K562 (cell line): ENCODE measurements at regions not wholly inside any gene's neighbourhood (a gene's known extent, or its start where the extent isn't known, plus 50 kb on each side); places are given as distances from the start of the nearest gene placed in this dataset.

Experiments used
- CREB1 ChIP-seq, 2 experiments: sonication (generic) in 1 of 2; formaldehyde crosslinking in 1 of 2; IDR thresholded peaks; 2 replicates each; pipeline versions ENCODE4 v1.6.1 to v1.8.0; 2012 to 2022; ENCODE audit warnings: inconsistent platforms in 1 of 2, mild to moderate bottlenecking in 1 of 2, missing genetic modification reagents in 1 of 2, moderate library complexity in 1 of 2
- RCOR1 ChIP-seq, 2 experiments: IDR thresholded peaks; 2 replicates each; pipeline ENCODE4 v1.6.1; 2012; ENCODE audit warnings: low read depth in 2 of 2, low read length in 2 of 2, borderline replicate concordance in 1 of 2, improper control_type of control experiment in 1 of 2
- TBP ChIP-seq: optimal IDR thresholded peaks from 2 replicates; pipeline ENCODE3; 2011; ENCODE audit warnings: low read depth, low read length, improper control_type of control experiment
- WHSC1 ChIP-seq: IDR thresholded peaks from one replicate; pipeline ENCODE4 v1.6.1; 2012; ENCODE audit warnings: low read length, control low read depth, inconsistent platforms
- ZBTB33 ChIP-seq: sonication (generic); formaldehyde crosslinking; IDR thresholded peaks from 2 replicates; pipeline ENCODE4 v1.8.1; 2023; ENCODE audit warnings: mild to moderate bottlenecking, missing genetic modification reagents
- ZZZ3 ChIP-seq: fragments of 450-650 bp; IDR thresholded peaks from 2 replicates; pipeline ENCODE4 v1.6.1; 2016; ENCODE audit warnings: antibody characterized with exemption, mild to moderate bottlenecking, moderate library complexity

DNA sequence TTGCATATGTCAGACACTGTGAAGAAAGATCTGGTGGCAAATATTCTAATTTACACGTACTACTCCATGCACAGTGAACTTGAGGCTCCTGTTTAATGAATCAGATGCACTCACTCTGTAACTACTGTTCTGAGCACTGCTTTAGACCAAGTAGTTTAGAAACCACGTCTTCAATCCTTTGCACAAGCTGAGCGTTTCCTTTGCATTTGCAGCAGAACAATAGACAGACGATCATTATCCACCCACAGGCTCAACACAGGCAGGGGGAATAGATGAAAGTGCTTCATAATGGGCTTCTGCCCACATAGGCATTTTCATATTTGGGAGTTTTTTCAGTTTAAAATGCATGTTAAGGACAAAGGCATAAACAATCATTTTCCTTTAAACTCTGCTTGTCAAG lies 423.3 kb upstream of the ADAMTS16 start:
- TF ChIP-seq RCOR1 (IDR thresholded peaks at IDR 0.05; ENCODE audit: borderline replicate concordance in 1 of 2, low read depth in 2 of 2, low read length in 2 of 2): no peak
- TF ChIP-seq WHSC1: no peak
- TF ChIP-seq TBP: no peak
- TF ChIP-seq CREB1 (IDR thresholded peaks at IDR 0.05): no peak
- no peak for TF ChIP-seq CREB1 (CRISPR knock-in tag; IDR thresholded peaks at IDR 0.05)
- no peak for TF ChIP-seq ZZZ3
- TF ChIP-seq ZBTB33 (CRISPR knock-in tag): no peak
